K562 (cell line): ENCODE measurements at regions not wholly inside any gene's neighbourhood (a gene's known extent, or its start where the extent isn't known, plus 50 kb on each side); places are given as distances from the start of the nearest gene placed in this dataset.

Source experiments
- ATAC-seq: fragments of 200-7000 bp; cut with Tn5 transposase; 3 replicates; pipeline ENCODE4 v1.9.1; 2020; ENCODE audit warnings: moderate library complexity
- BruUV-seq: library from RNA; stranded (reverse); fragments of 400-500 nt; replicated peaks from 2 replicates; lab custom pipeline; 2021; lab: Mats Ljungman, UMichigan
- CTCF ChIA-PET: fragments of 300-600 bp; formaldehyde crosslinking; extraction: SDS; loops from one replicate; lab custom pipeline; 2021; ENCODE audit warnings: low intra/inter-chr PET ratio; lab: Yijun Ruan, JAX
- POLR2A ChIA-PET: fragments of 300-600, 350-650 bp; sonication (Branson Sonifier 250); formaldehyde crosslinking; extraction: SDS; loops from one replicate; lab custom pipeline; 2021; ENCODE audit warnings: antibody characterized with exemption, inconsistent platforms; lab: Yijun Ruan, JAX
- DNase-seq, 4 experiments: peaks; one replicate each; pipeline versions ENCODE4 v3.0.0 to v3.0.0-alpha.2; 2011 to 2018; ENCODE audit warnings: low spot score in 3 of 4, mixed read lengths in 3 of 4; ENCODE audit errors: extremely low read depth in 1 of 4
- FAIRE-seq: peaks from 2 replicates; lab custom pipeline; 2011; peaks lifted over from hg19 to GRCh38; lab: Jason Lieb, UNC
- H2AFZ ChIP-seq: 2 replicates; pipeline ENCODE4 v1.6.0; 2011; ENCODE audit warnings: low read depth, low read length, control low read depth, inconsistent platforms
- H3K27ac ChIP-seq: fragments of 200-600 bp; 3 replicates; pipeline ENCODE4 v1.8.0; 2011; ENCODE audit warnings: low read depth, mild to moderate bottlenecking, control low read depth, inconsistent platforms, low read length, moderate library complexity, mixed read lengths; ENCODE audit errors: extremely low read depth
- H3K27me3 ChIP-seq, 2 experiments: fragments of 300-600 bp in 1 of 2; 2 replicates in 1 of 2; 3 replicates in 1 of 2; pipeline versions ENCODE4 v1.6.0 to v1.8.0; 2011; ENCODE audit warnings: inconsistent platforms in 2 of 2, low read length in 2 of 2, mild to moderate bottlenecking in 1 of 2, mixed read lengths in 1 of 2, moderate library complexity in 1 of 2; ENCODE audit not compliant: control insufficient read depth in 2 of 2, insufficient read depth in 2 of 2
- H3K36me3 ChIP-seq: fragments of 300-600 bp; 3 replicates; pipeline ENCODE4 v1.8.0; 2011; ENCODE audit warnings: mild to moderate bottlenecking, low read length, inconsistent platforms; ENCODE audit not compliant: control insufficient read depth, insufficient read depth
- H3K4me1 ChIP-seq, 2 experiments: fragments of 200-600 bp in 1 of 2; replicated peaks in 1 of 2; 2 replicates in 1 of 2; 3 replicates in 1 of 2; pipeline versions ENCODE4 v1.5.1 to v1.8.0; 2011; ENCODE audit warnings: inconsistent platforms in 2 of 2, low read length in 2 of 2, mild to moderate bottlenecking in 1 of 2, mixed read lengths in 1 of 2, moderate library complexity in 1 of 2; ENCODE audit not compliant: control insufficient read depth in 2 of 2, insufficient read depth in 2 of 2
- H3K4me2 ChIP-seq: 2 replicates; pipeline ENCODE4 v1.6.1; 2011; ENCODE audit warnings: low read length, control low read depth, inconsistent platforms, mixed read lengths; ENCODE audit not compliant: insufficient read depth
- H3K4me3 ChIP-seq: fragments of 200-600 bp; sonication (generic), shearing (Covaris generic); 2 replicates; pipeline ENCODE4 v1.5.1; 2016; ENCODE audit warnings: control low read depth, inconsistent platforms
- H3K79me2 ChIP-seq: fragments of 200-600 bp; 3 replicates; pipeline ENCODE4 v1.8.0; 2011; ENCODE audit warnings: low read length, inconsistent platforms; ENCODE audit not compliant: control insufficient read depth, insufficient read depth
- H3K9ac ChIP-seq, 2 experiments: 2 replicates each; pipeline versions ENCODE4 v1.6.0 to v1.6.1; 2011; ENCODE audit warnings: low read depth in 2 of 2, low read length in 2 of 2, control low read depth in 1 of 2, inconsistent platforms in 1 of 2, mild to moderate bottlenecking in 1 of 2, mixed read lengths in 1 of 2; ENCODE audit not compliant: insufficient read depth in 1 of 2
- H3K9me1 ChIP-seq: one replicate; pipeline ENCODE4 v1.6.0; 2011; ENCODE audit warnings: inconsistent platforms, mild to moderate bottlenecking, low read length, moderate library complexity; ENCODE audit not compliant: control insufficient read depth, insufficient read depth
- H3K9me3 ChIP-seq: replicated peaks from 2 replicates; pipeline ENCODE4 v1.5.1; 2011; ENCODE audit warnings: low read depth, low read length, inconsistent platforms; ENCODE audit not compliant: control insufficient read depth, insufficient read depth
- H4K20me1 ChIP-seq: replicated peaks from 2 replicates; pipeline ENCODE4 v1.6.1; 2011; ENCODE audit warnings: low read length, inconsistent platforms, mixed read lengths; ENCODE audit not compliant: control insufficient read depth, insufficient read depth
- CCNT2 ChIP-seq: IDR thresholded peaks from 2 replicates; pipeline ENCODE4 v1.6.1; 2011; ENCODE audit warnings: borderline replicate concordance, low read depth, mild to moderate bottlenecking, moderate library complexity, mixed read lengths, low read length; ENCODE audit not compliant: insufficient read length; ENCODE audit errors: extremely low read depth
- FOXO4 ChIP-seq: fragments of 450-650 bp; formaldehyde crosslinking; IDR thresholded peaks from 2 replicates; pipeline ENCODE4 v1.4.0; 2020; ENCODE audit warnings: mild to moderate bottlenecking, moderate library complexity
- FUS ChIP-seq: fragments of 200-400 bp; formaldehyde crosslinking; optimal IDR thresholded peaks from 2 replicates; pipeline ENCODE3; 2017; ENCODE audit warnings: low read depth, low read length
- KLF1 ChIP-seq: fragments of 450-650 bp; IDR thresholded peaks from 2 replicates; pipeline ENCODE4 v1.6.1; 2016; ENCODE audit warnings: missing genetic modification characterization, missing compliant biosample characterization
- MITF ChIP-seq: IDR thresholded peaks from 2 replicates; pipeline ENCODE4 v1.6.1; 2014; ENCODE audit warnings: antibody characterized with exemption
- MTA1 ChIP-seq: fragments of 450-650 bp; IDR thresholded peaks from 2 replicates; pipeline ENCODE4 v1.6.1; 2017; ENCODE audit warnings: borderline replicate concordance
- SMAD2 ChIP-seq: fragments of 150-350 bp; IDR thresholded peaks from 2 replicates; pipeline ENCODE4 v1.6.1; 2014; ENCODE audit warnings: low read depth, mild to moderate bottlenecking, low read length
- TCF7L2 ChIP-seq: fragments of 150-350 bp; IDR thresholded peaks from 2 replicates; pipeline ENCODE4 v1.6.1; 2016; ENCODE audit warnings: low read depth, mild to moderate bottlenecking, low read length, moderate library complexity
- TRIM24 ChIP-seq, 2 experiments: fragments of 450-650 bp; IDR thresholded peaks; 2 replicates each; pipeline ENCODE4 v1.6.1; 2016
- TSC22D4 ChIP-seq: fragments of 450-650 bp; IDR thresholded peaks from 2 replicates; pipeline ENCODE4 v1.6.1; 2016; ENCODE audit warnings: missing genetic modification characterization, missing biosample characterization, control low read depth
- ZBTB1 ChIP-seq: sonication (generic); formaldehyde crosslinking; IDR thresholded peaks from 2 replicates; pipeline ENCODE4 v1.8.1; 2023; ENCODE audit warnings: missing genetic modification reagents, low read depth, mild to moderate bottlenecking, borderline replicate concordance
- ZNF24 ChIP-seq: fragments of 450-650 bp; IDR thresholded peaks from 2 replicates; pipeline ENCODE4 v1.6.1; 2016
- ZNF583 ChIP-seq: fragments of 250-450 bp; sonication (Bioruptor Pico); IDR thresholded peaks from 2 replicates; pipeline ENCODE4 v1.4.0; 2020
- ZNF668 ChIP-seq: fragments of 250-450 bp; sonication (Bioruptor Pico); IDR thresholded peaks from 2 replicates; pipeline ENCODE4 v1.8.0; 2022; ENCODE audit warnings: mild to moderate bottlenecking, inconsistent platforms
- WGBS: fragments of 100-300 bp; shearing (Covaris generic); methylation state at CpG from one replicate; pipeline ENCODE4 v1.1.6; 2016; ENCODE audit warnings: low coverage, mixed read lengths; ENCODE audit not compliant: insufficient coverage; ENCODE audit errors: missing lambda C conversion rate; 5-methylcytosine and 5-hydroxymethylcytosine counted together
- in situ Hi-C: fragments of 300-500 bp; cut with MboI; formaldehyde crosslinking; loops from 4 replicates; pipeline ENCODE4 v1.15.0; 2018; ENCODE audit warnings: inconsistent platforms, mixed read lengths
- intact Hi-C: fragments of 100-400 bp; cut with micrococcal nuclease; formaldehyde crosslinking; loops from 2 replicates; pipeline ENCODE4 v1.14.2; 2022
- TF ChIP-seq, protein P1 (sequence below): IDR thresholded peaks from 2 replicates; pipeline ENCODE4 v1.6.1; 2012; ENCODE audit warnings: low read depth, low read length, improper control_type of control experiment, borderline replicate concordance
- TF ChIP-seq, protein P2 (sequence below): fragments of 450-650 bp; formaldehyde crosslinking; IDR thresholded peaks from 2 replicates; pipeline ENCODE4 v1.4.0; 2020; ENCODE audit warnings: mild to moderate bottlenecking, moderate library complexity

- ATAC-seq (no peak), DNase-seq (no peak), FAIRE-seq (no peak)
- no peaks in the 10 kb centered on the region for H3K79me2 ChIP-seq
- no TSS peak for BruUV-seq
- H3K27ac ChIP-seq, result no peak overlapping the region
- H3K4me1 ChIP-seq, result no peaks in the 10 kb centered on the region
- no peaks in the 10 kb centered on the region for H3K9me1 ChIP-seq
- H4K20me1 ChIP-seq, result no peaks in the 10 kb centered on the region
- POLR2A ChIA-PET, result interaction anchor here (0.7 kb wide), 1 partner anchor 39 kb away, joined by 4 read pairs; no protein-coding TSS in a partner anchor
- no peak overlapping the region for H3K4me2 ChIP-seq
- no peaks in the 10 kb centered on the region for H3K36me3 ChIP-seq
- no peak overlapping the region for H3K4me3 ChIP-seq
- intact Hi-C loops, result no loop called here
- H3K9me3 ChIP-seq, result no peaks in the 10 kb centered on the region
- no peak overlapping the region for H3K9ac ChIP-seq
- WGBS, result 3% methylated on average over 3 of the region's 3 CpGs
- in situ Hi-C loops, result no loop called here
- CTCF ChIA-PET, result no interaction called here
- no peak overlapping the region for H2AFZ ChIP-seq
- peaks cover 6 to 8% of the 10 kb centered on the region in 2 experiments; a peak in 4 of 5 replicates for H3K27me3 ChIP-seq
- TF ChIP-seq SMAD2 (no peak), FOXO4 (CRISPR knock-in tag) (no peak), TRIM24 (IDR thresholded peaks at IDR 0.05) (no peak), MTA1 (no peak), TSC22D4 (tag) (no peak), CCNT2 (no peak), KLF1 (no peak), MITF (no peak), FUS (no peak), TCF7L2 (no peak), ZNF583 (CRISPR knock-in tag) (no peak), ZBTB1 (CRISPR knock-in tag) (no peak), ZNF668 (CRISPR knock-in tag) (no peak), ZNF24 (no peak)
- TF ChIP-seq, protein P1, sequence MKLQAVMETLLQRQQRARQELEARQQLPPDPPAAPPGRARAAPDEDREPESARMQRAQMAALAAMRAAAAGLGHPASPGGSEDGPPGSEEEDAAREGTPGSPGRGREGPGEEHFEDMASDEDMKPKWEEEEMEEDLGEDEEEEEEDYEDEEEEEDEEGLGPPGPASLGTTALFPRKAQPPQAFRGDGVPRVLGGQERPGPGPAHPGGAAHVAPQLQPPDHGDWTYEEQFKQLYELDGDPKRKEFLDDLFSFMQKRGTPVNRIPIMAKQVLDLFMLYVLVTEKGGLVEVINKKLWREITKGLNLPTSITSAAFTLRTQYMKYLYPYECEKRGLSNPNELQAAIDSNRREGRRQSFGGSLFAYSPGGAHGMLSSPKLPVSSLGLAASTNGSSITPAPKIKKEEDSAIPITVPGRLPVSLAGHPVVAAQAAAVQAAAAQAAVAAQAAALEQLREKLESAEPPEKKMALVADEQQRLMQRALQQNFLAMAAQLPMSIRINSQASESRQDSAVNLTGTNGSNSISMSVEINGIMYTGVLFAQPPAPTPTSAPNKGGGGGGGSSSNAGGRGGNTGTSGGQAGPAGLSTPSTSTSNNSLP, result no peak
- TF ChIP-seq, protein P2, sequence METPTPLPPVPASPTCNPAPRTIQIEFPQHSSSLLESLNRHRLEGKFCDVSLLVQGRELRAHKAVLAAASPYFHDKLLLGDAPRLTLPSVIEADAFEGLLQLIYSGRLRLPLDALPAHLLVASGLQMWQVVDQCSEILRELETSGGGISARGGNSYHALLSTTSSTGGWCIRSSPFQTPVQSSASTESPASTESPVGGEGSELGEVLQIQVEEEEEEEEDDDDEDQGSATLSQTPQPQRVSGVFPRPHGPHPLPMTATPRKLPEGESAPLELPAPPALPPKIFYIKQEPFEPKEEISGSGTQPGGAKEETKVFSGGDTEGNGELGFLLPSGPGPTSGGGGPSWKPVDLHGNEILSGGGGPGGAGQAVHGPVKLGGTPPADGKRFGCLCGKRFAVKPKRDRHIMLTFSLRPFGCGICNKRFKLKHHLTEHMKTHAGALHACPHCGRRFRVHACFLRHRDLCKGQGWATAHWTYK, result no peak
These were observed 309.5 kb upstream of the NPVF start for GRCh38 chr7:25537662-25538375.
